Esophagus muscularis mucosa (tissue), 4 donors: ENCODE measurements at regions not wholly inside any gene's neighbourhood (a gene's known extent, or its start where the extent isn't known, plus 50 kb on each side); places are given as distances from the start of the nearest gene placed in this dataset.

ENCODE experiments used
- CTCF ChIP-seq, 3 experiments: fragments of 200-600 bp in 2 of 3; fragments of 450-650 bp in 1 of 3; sonication (generic) in 2 of 3; IDR thresholded peaks; one replicate each; pipeline ENCODE4 v1.5.1; 2017 to 2019; ENCODE audit warnings: antibody characterized with exemption in 3 of 3, mild to moderate bottlenecking in 2 of 3, moderate library complexity in 1 of 3
- EP300 ChIP-seq: sonication (generic); formaldehyde crosslinking; IDR thresholded peaks from one replicate; pipeline ENCODE4 v1.6.1; 2017; ENCODE audit warnings: antibody characterized with exemption
- POLR2A ChIP-seq: fragments of 450-650 bp; IDR thresholded peaks from one replicate; pipeline ENCODE4 v1.6.1; 2017; ENCODE audit warnings: antibody characterized with exemption, moderate library complexity, mild to moderate bottlenecking, low read depth

GRCh38 chr7:21030237-21030871 is 243.7 kb upstream of the SP8 start:
- no peak for TF ChIP-seq CTCF (IDR thresholded peaks at IDR 0.05)
- no peak for TF ChIP-seq POLR2A
- TF ChIP-seq EP300, result no peak
